Upper lobe of left lung (tissue), 6 donors: ENCODE measurements at regions not wholly inside any gene's neighbourhood (a gene's known extent, or its start where the extent isn't known, plus 50 kb on each side); places are given as distances from the start of the nearest gene placed in this dataset.
"Not testable (repeated sequence)": the region's sequence is repeated elsewhere in the genome, so short reads cannot be mapped to it uniquely, and the experiment has no call there.

Experiments used
- ATAC-seq, 2 donors: fragments of 200-7000 bp; cut with Tn5 transposase; one replicate each; pipeline ENCODE4 v1.9.1; 2022; ENCODE audit warnings: mild to moderate bottlenecking in 2 of 2, moderate library complexity in 2 of 2; ENCODE audit not compliant: low FRiP score in 2 of 2
- DNase-seq, 2 donors: peaks; one replicate each; pipeline ENCODE4 v3.0.0-alpha.2; 2019 to 2020
- H3K27ac ChIP-seq, 4 donors: fragments of 200-600 bp; sonication (generic); one replicate each; pipeline ENCODE4 v1.5.1; 2016 to 2019
- H3K27me3 ChIP-seq, 4 donors: fragments of 200-600 bp; sonication (generic); one replicate each; pipeline ENCODE4 v1.5.1; 2017 to 2019
- H3K36me3 ChIP-seq, 4 donors: fragments of 200-600 bp; sonication (generic); one replicate each; pipeline ENCODE4 v1.5.1; 2016 to 2019
- H3K4me1 ChIP-seq, 4 donors: fragments of 200-600 bp; sonication (generic); one replicate each; pipeline ENCODE4 v1.5.1; 2018 to 2019
- H3K4me3 ChIP-seq, 4 donors: fragments of 200-600 bp; sonication (generic); one replicate each; pipeline ENCODE4 v1.5.1; 2017 to 2019; ENCODE audit warnings: mild to moderate bottlenecking in 2 of 4, moderate library complexity in 1 of 4
- H3K9me3 ChIP-seq, 4 donors: fragments of 200-600 bp; sonication (generic); one replicate each; pipeline ENCODE4 v1.5.1; 2018 to 2019
- CTCF ChIP-seq, 6 experiments: fragments of 450-650 bp in 4 of 6; fragments of 200-600 bp in 2 of 6; sonication (generic) in 2 of 6; IDR thresholded peaks; one replicate each; pipeline ENCODE4 v1.5.1; 2016 to 2019; ENCODE audit warnings: antibody characterized with exemption in 6 of 6
- EP300 ChIP-seq, 4 donors: sonication (generic); formaldehyde crosslinking; IDR thresholded peaks; one replicate each; pipeline ENCODE4 v1.5.1; 2017; ENCODE audit warnings: antibody characterized with exemption in 4 of 4, control low read depth in 2 of 4
- POLR2A ChIP-seq, 4 donors: fragments of 450-650 bp; IDR thresholded peaks; one replicate each; pipeline ENCODE4 v1.5.1; 2016 to 2017; ENCODE audit warnings: antibody characterized with exemption in 4 of 4, mild to moderate bottlenecking in 2 of 4
- POLR2AphosphoS5 ChIP-seq, 2 donors: sonication (generic); formaldehyde crosslinking; IDR thresholded peaks; one replicate each; pipeline ENCODE4 v1.5.1; 2017; ENCODE audit warnings: antibody characterized with exemption in 2 of 2
- WGBS, 2 donors: methylation state at CpG; one replicate each; pipeline ENCODE4 v1.1.5; 2017 to 2018; 5-methylcytosine and 5-hydroxymethylcytosine counted together
- donor health status: DM: no; HTN: no; CAD: no; lungs with moderate emphysema.
- donor health status: DM: no; HTN: yes; CAD: no; lungs with severe emphysema.

GRCh38 chr12:47408171-47408871 lies 297.5 kb downstream of the RPAP3 start:
- Histone ChIP-seq H3K36me3 (no peaks in the 10 kb centered on the region), H3K9me3 (no peaks in the 10 kb centered on the region), H3K27ac (peak overlapping the region; percentile 42 to 55 (median 44)), H3K4me1 (peaks cover 0 to 13% (median 10%) of the 10 kb centered on the region in 4 donors), H3K27me3 (no peaks in the 10 kb centered on the region), H3K4me3 (no peak overlapping the region)
- 45 to 56% methylated on average over 2 of the region's 2 CpGs for WGBS, 2 donors
- DNase-seq: peak in 1 of 2 donors; percentile 71
- ATAC-seq: peak; percentile 73 to 92
- no peak for TF ChIP-seq POLR2AphosphoS5 (IDR thresholded peaks at IDR 0.05)
- peak; percentile 21 to 59 (median 44) for TF ChIP-seq CTCF (IDR thresholded peaks at IDR 0.05)
- TF ChIP-seq POLR2A (IDR thresholded peaks at IDR 0.05): no peak
- TF ChIP-seq EP300 (IDR thresholded peaks at IDR 0.05): peak in 1 of 4 donors; percentile 61

GRCh38 chr12:47407463-47408129 lies 298.2 kb downstream of the RPAP3 start:
- DNase-seq: no peak
- ATAC-seq: peak in 1 of 2 donors; percentile 52
- H3K27ac ChIP-seq: peak overlapping the region; percentile 42 to 55 (median 44)

GRCh38 chr12:47403681-47404080 lies 302.1 kb downstream of the RPAP3 start:
- ATAC-seq (no peak), DNase-seq (no peak)
- Histone ChIP-seq H3K27me3 (no peaks in the 10 kb centered on the region), H3K36me3 (no peaks in the 10 kb centered on the region), H3K4me1 (peaks cover 0 to 13% (median 10%) of the 10 kb centered on the region in 4 donors), H3K27ac (no peak overlapping the region), H3K4me3 (no peak overlapping the region), H3K9me3 (no peaks in the 10 kb centered on the region)
- TF ChIP-seq POLR2A (IDR thresholded peaks at IDR 0.05): no peak
- TF ChIP-seq EP300 (IDR thresholded peaks at IDR 0.05): no peak
- TF ChIP-seq CTCF (IDR thresholded peaks at IDR 0.05): no peak
- TF ChIP-seq POLR2AphosphoS5 (IDR thresholded peaks at IDR 0.05): no peak
- 88 to 91% methylated on average over 1 of the region's 1 CpG for WGBS, 2 donors

More at GRCh38 chr12:47407463-47408129, 298.2 kb downstream of the RPAP3 start:
- no peaks in the 10 kb centered on the region for H3K27me3 ChIP-seq
- WGBS, 2 donors: 38 to 52% methylated on average over 5 of the region's 5 CpGs
- H3K4me1 ChIP-seq: peaks cover 0 to 13% (median 10%) of the 10 kb centered on the region in 4 donors
- TF ChIP-seq EP300 (IDR thresholded peaks at IDR 0.05) (no peak), CTCF (IDR thresholded peaks at IDR 0.05) (no peak), POLR2AphosphoS5 (IDR thresholded peaks at IDR 0.05) (no peak), POLR2A (IDR thresholded peaks at IDR 0.05) (no peak)
- H3K36me3 ChIP-seq: no peaks in the 10 kb centered on the region
- H3K4me3 ChIP-seq: no peak overlapping the region
- H3K9me3 ChIP-seq: no peaks in the 10 kb centered on the region

- ATAC-seq, H3K4me1 ChIP-seq, H3K27me3 ChIP-seq, H3K27ac ChIP-seq, H3K36me3 ChIP-seq, H3K9me3 ChIP-seq, H3K4me3 ChIP-seq: not testable (repeated sequence)
- 59 to 71% methylated on average over 3 of the region's 3 CpGs for WGBS, 2 donors
- peak in 1 of 2 donors; percentile 27 for DNase-seq
- TF ChIP-seq POLR2AphosphoS5 (IDR thresholded peaks at IDR 0.05): peak in 1 of 2 donors; percentile 33
These were observed 304.6 kb downstream of the RPAP3 start for GRCh38 chr12:47401196-47401595.

GRCh38 chr12:47400266-47400665 lies 305.6 kb downstream of the RPAP3 start:
- DNase-seq (no peak), ATAC-seq (no peak)
- no peaks in the 10 kb centered on the region for H3K4me1 ChIP-seq
- 81 to 87% methylated on average over 1 of the region's 1 CpG for WGBS, 2 donors
- TF ChIP-seq POLR2AphosphoS5 (IDR thresholded peaks at IDR 0.05) (no peak), POLR2A (IDR thresholded peaks at IDR 0.05) (no peak), CTCF (IDR thresholded peaks at IDR 0.05) (no peak), EP300 (IDR thresholded peaks at IDR 0.05) (no peak)
- peaks cover 0 to 7% (median 5%) of the 10 kb centered on the region in 4 donors for H3K9me3 ChIP-seq
- H3K27ac ChIP-seq: no peak overlapping the region
- no peaks in the 10 kb centered on the region for H3K27me3 ChIP-seq
- no peak overlapping the region for H3K4me3 ChIP-seq
- H3K36me3 ChIP-seq: no peaks in the 10 kb centered on the region
